CD4-positive, alpha-beta T cell treated with Interleukin-6 for 4 hours (primary cell): ENCODE measurements at regions not wholly inside any gene's neighbourhood (a gene's known extent, or its start where the extent isn't known, plus 50 kb on each side); places are given as distances from the start of the nearest gene placed in this dataset.
"Not testable (repeated sequence)": the region's sequence is repeated elsewhere in the genome, so short reads cannot be mapped to it uniquely, and the experiment has no call there.

ENCODE experiments used
- DNase-seq: peaks from one replicate; pipeline ENCODE4 v3.0.0-alpha.2; 2020; ENCODE audit warnings: mixed read lengths

GRCh38 chr5:117588611-117589010 lies 1014.0 kb upstream of the SEMA6A start:
- DNase-seq, result no peak

- no peak for DNase-seq
Observed at GRCh38 chr5:117587111-117587510, 1012.5 kb upstream of the SEMA6A start.

GRCh38 chr5:117568622-117569021 lies 994.0 kb upstream of the SEMA6A start:
- DNase-seq, result no peak

GRCh38 chr5:117568126-117568525 lies 993.5 kb upstream of the SEMA6A start:
- DNase-seq, result no peak

GRCh38 chr5:117562647-117563046 lies 988.0 kb upstream of the SEMA6A start:
- DNase-seq, result no peak

- no peak for DNase-seq
Observed at GRCh38 chr5:117561531-117561930, 986.9 kb upstream of the SEMA6A start.

- no peak for DNase-seq
Observed at GRCh38 chr5:117559005-117559844, 984.6 kb upstream of the SEMA6A start.

- no peak for DNase-seq
Observed at GRCh38 chr5:117551236-117551635, 976.6 kb upstream of the SEMA6A start.

GRCh38 chr5:117547192-117547591 lies 972.6 kb upstream of the SEMA6A start:
- DNase-seq, result no peak

GRCh38 chr5:117539692-117540091 lies 965.1 kb upstream of the SEMA6A start:
- DNase-seq, result no peak

- DNase-seq, result no peak
Observed at GRCh38 chr5:117533792-117534191, 959.2 kb upstream of the SEMA6A start.

GRCh38 chr5:117533051-117533670 lies 958.5 kb upstream of the SEMA6A start:
- DNase-seq, result not testable (repeated sequence)

- no peak for DNase-seq
Observed at GRCh38 chr5:117519957-117520500, 945.4 kb upstream of the SEMA6A start.

GRCh38 chr5:117504305-117504704 lies 929.7 kb upstream of the SEMA6A start:
- no peak for DNase-seq

GRCh38 chr5:117497601-117498000 lies 923.0 kb upstream of the SEMA6A start:
- DNase-seq, result no peak

GRCh38 chr5:117496801-117497200 lies 922.2 kb upstream of the SEMA6A start:
- DNase-seq, result no peak

GRCh38 chr5:117494188-117494587 lies 919.6 kb upstream of the SEMA6A start:
- no peak for DNase-seq

- no peak for DNase-seq
Observed at GRCh38 chr5:117488976-117489500, 914.4 kb upstream of the SEMA6A start.

GRCh38 chr5:117487556-117487955 lies 912.9 kb upstream of the SEMA6A start:
- no peak for DNase-seq

GRCh38 chr5:117486879-117487391 lies 912.3 kb upstream of the SEMA6A start:
- no peak for DNase-seq

GRCh38 chr5:117486261-117486660 lies 911.6 kb upstream of the SEMA6A start:
- DNase-seq, result no peak

GRCh38 chr5:117475919-117476318 lies 901.3 kb upstream of the SEMA6A start:
- DNase-seq, result no peak

GRCh38 chr5:117473165-117473564 lies 898.5 kb upstream of the SEMA6A start:
- DNase-seq, result no peak
